ENCODE measurements at regions not wholly inside any gene's neighbourhood (a gene's known extent, or its start where the extent isn't known, plus 50 kb on each side); places are given as distances from the start of the nearest gene placed in this dataset.
"Not testable (repeated sequence)": the region's sequence is repeated elsewhere in the genome, so short reads cannot be mapped to it uniquely, and the experiment has no call there.

DNA sequence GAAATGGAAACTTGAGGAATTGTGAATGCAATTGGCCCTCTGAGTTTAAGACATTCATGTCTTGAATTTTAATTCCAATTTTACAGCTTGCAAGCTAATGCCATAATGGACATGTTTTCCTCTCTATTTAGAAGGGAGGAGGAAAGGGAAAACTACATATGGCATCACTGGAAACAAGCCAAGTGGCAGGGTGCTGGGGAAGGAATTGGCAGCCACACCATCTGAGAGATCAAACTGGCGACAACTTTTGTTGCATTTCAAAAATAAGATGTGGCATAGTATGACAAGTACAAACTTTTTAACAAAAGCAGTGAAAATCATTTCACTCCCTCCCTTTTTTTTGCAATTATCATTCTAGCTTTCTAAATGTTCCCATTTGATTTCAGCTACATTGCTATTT, 615.6 kb downstream of the CENPC start:
- DNase-seq (ENCODE audit: low read depth in 2 of 2) = no peak

- DNase-seq (ENCODE audit: low read depth in 2 of 2) = not testable (repeated sequence)
Observed at GRCh38 chr4:66928881-66929280, 616.4 kb downstream of the CENPC start.

GRCh38 chr4:66927937-66928336, 617.4 kb downstream of the CENPC start:
- DNase-seq (ENCODE audit: low read depth in 2 of 2) = no peak

DNA sequence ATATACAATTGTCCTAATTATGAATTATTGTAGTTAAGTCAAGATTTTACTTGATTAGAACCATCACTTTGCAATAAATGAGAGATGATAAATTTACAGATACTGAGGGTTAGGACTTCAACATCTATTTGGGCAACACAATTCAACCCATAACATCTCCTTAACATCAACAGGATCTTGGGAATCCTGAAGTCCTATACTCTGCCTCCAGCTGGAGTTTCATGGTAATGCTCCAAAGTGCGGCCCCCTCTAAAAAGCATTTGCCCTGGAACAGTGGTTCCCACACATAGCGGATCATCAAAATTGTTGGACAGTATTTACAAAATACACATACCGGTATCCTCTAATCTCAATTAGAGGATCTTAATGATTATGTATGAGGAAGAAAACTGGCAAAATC, 618.6 kb downstream of the CENPC start:
- DNase-seq (ENCODE audit: low read depth in 2 of 2) = no peak

DNA sequence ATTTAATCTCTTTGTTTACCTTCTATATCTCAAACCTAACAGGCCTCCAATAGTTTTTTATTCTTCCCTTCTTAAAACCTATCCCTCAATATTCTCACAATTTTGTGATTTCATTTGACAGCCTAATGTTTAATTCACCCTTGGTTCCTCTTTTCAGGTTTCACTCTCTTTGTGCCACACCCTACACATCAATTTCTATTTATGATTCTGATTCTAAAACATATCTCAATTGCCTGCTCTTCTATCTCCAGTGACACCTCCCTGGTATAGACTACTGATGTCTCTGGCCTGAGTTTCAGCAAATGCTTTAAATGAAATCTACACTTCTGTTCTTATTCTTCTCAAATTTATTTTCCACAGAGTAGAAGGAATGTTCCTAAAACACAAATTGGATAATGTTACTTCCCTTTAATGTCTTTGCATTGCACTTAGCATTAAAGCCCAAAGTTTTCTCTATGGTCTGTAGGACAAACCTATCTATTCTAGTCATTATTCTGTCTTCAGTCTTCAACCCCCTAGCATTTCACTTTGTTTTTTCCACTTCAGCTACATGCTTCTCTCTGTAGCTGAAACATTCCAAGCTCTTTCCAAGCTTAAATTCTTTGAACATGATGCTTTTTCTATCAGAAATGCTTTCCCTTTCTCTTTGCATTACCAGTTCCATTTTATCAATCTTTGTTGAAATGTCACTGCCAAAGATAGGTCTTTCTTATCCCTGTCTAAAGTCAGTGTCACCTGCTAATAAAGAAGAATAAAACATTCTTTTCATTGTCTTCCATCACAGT, 622.0 kb downstream of the CENPC start:
- no peak for DNase-seq (ENCODE audit: low read depth in 2 of 2)

GRCh38 chr4:66921433-66921832, 623.9 kb downstream of the CENPC start:
- DNase-seq (ENCODE audit: low read depth in 2 of 2) = no peak

- DNase-seq (ENCODE audit: low read depth in 2 of 2) = no peak
Observed at GRCh38 chr4:66920514-66920913, 624.8 kb downstream of the CENPC start.

GRCh38 chr4:66911880-66912279, 633.4 kb downstream of the CENPC start:
- DNase-seq (ENCODE audit: low read depth in 2 of 2) = no peak

- no peak for DNase-seq (ENCODE audit: low read depth in 2 of 2)
Observed at GRCh38 chr4:66906314-66906713, 639.0 kb downstream of the CENPC start.

- no peak for DNase-seq (ENCODE audit: low read depth in 2 of 2)
Observed at GRCh38 chr4:66899422-66900065, 645.8 kb downstream of the CENPC start.

- no peak for DNase-seq (ENCODE audit: low read depth in 2 of 2)
Observed at GRCh38 chr4:66893807-66894206, 651.5 kb downstream of the CENPC start.

- DNase-seq (ENCODE audit: low read depth in 2 of 2) = no peak
Observed at GRCh38 chr4:66887061-66887460, 658.2 kb downstream of the CENPC start.

GRCh38 chr4:66885501-66886165, 659.7 kb downstream of the CENPC start:
- DNase-seq (ENCODE audit: low read depth in 2 of 2) = no peak

- DNase-seq (ENCODE audit: low read depth in 2 of 2) = no peak
Observed at GRCh38 chr4:66876946-66877345, 668.4 kb downstream of the CENPC start.

- no peak for DNase-seq (ENCODE audit: low read depth in 2 of 2)
Observed at GRCh38 chr4:66872661-66873060, 672.6 kb downstream of the CENPC start.

DNA sequence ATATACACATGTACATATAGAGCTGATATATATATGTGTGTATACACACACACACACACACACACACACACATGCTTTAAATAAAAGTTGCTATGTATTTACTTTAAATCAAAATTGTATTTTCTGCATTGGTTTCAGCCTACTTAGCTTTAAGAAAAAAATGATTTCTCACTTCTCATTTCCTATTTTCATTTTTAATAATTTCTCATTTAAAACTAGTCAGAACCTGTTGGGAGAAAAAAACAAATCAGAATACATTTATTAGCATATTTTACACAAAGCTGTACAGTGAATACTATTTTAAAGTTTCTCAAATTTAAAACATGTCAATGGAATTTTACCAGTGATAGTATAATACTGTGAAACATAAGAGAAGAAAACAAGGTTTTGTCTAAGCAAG, 681.8 kb downstream of the CENPC start:
- DNase-seq (ENCODE audit: low read depth in 2 of 2) = no peak

DNA sequence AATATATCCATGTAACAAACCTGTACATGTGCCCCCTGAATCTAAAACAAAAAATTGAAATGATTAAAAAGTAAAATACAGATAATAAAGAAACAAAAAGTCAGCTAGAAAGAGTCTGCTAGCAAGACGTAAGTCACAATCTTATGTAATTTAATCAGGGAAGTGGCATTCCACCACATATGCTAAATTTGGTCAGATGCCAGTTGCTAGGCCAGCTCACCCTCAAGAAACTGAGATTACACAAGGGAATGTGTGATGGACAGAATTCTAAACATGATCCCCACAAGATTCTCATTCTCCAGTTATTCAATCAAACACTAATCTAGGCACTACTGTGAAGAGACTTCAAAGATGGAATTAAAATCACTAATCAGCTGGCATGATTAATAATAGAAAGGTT, 689.3 kb downstream of the CENPC start:
- no peak for DNase-seq (ENCODE audit: low read depth in 2 of 2)

GRCh38 chr4:66853845-66854244, 691.5 kb downstream of the CENPC start:
- no peak for DNase-seq (ENCODE audit: low read depth in 2 of 2)

- DNase-seq (ENCODE audit: low read depth in 2 of 2) = no peak
Observed at GRCh38 chr4:66852843-66853242, 692.5 kb downstream of the CENPC start.

DNA sequence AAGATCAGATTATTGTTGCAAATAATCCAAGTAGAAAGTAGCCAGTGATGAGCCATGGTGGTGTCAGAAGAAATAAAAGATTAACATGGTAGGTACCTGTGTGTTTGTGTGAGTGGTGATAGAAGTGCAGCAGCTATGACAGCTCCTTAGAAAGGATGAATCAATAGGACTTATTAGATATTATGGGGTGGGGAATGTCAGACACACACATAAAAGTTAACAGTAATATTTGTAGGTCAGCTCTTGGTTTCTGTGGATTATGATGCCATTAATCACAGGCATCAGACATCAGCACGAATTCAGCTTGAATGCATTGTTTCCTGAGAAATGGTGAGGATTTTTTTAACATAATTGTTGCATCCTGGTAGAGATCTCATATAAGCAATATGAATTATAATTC, 695.7 kb downstream of the CENPC start:
- no peak for DNase-seq (ENCODE audit: low read depth in 2 of 2)

- no peak for DNase-seq (ENCODE audit: low read depth in 2 of 2)
Observed at GRCh38 chr4:66842724-66843088, 702.6 kb downstream of the CENPC start.

GRCh38 chr4:66842026-66842723, 703.1 kb downstream of the CENPC start:
- DNase-seq (ENCODE audit: low read depth in 2 of 2) = no peak

Measured in stimulated activated CD8-positive, alpha-beta memory T cell treated with anti-CD3 and anti-CD28 coated beads, Interleukin-2, amount 100 ng/mL, for 48 hours (primary cell).